ENCODE measurements at regions not wholly inside any gene's neighbourhood (a gene's known extent, or its start where the extent isn't known, plus 50 kb on each side); places are given as distances from the start of the nearest gene placed in this dataset.

DNA sequence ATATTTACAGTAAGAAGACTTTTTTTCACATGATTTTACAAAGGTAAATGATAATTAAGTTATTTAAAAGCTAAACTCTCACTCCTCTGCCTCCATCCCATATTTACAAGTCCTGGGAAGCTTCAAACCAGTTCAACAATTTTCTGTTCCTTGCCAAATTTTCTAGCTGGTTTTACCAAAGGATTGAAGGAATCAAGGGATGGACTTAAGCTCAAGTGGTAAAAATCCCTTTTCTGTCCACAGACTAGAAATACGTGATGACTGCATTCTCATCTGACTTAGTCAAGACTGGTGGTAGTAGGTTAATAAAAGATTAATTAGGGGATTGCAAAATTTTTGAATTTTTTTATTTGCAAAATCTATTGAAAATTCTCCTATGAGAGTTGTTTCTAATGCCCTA is 297.3 kb downstream of the MTX2 start:
- Histone ChIP-seq H3K27ac (ENCODE audit: low read depth, low read length) (no peak overlapping the region), H3K9me3 (ENCODE audit: control insufficient read depth, insufficient read depth, low read length) (no peaks in the 10 kb centered on the region), H3K27me3 (ENCODE audit: control insufficient read depth, insufficient read depth, low read length) (no peaks in the 10 kb centered on the region), H3K4me3 (ENCODE audit: low read depth, low read length) (no peak overlapping the region)
- DNase-seq (ENCODE audit: low read depth, low spot score): no peak
- ChIA-PET POLR2A (interaction anchor here (0.6 kb wide), 1 partner anchor 679 kb away, joined by 11 read pairs; no protein-coding TSS in a partner anchor), CTCF (interaction anchor here (0.5 to 6.4 kb wide), 9 partner anchors 13 to 439 kb away, joined by 3 to 87 read pairs (median 4); no protein-coding TSS in a partner anchor)
- no peak for TF ChIP-seq CTCF (IDR thresholded peaks at IDR 0.05; ENCODE audit: low read depth, low read length)

- CTCF ChIA-PET: interaction anchor here (1.1 to 6.4 kb wide), 7 partner anchors 13 to 440 kb away, joined by 3 to 87 read pairs (median 6); no protein-coding TSS in a partner anchor
- TF ChIP-seq CTCF (IDR thresholded peaks at IDR 0.05; ENCODE audit: low read depth, low read length): no peak
- POLR2A ChIA-PET: interaction anchor here (0.6 kb wide), 1 partner anchor 678 kb away, joined by 11 read pairs; no protein-coding TSS in a partner anchor
Observed at GRCh38 chr2:176566961-176567360, 297.7 kb downstream of the MTX2 start.

GRCh38 chr2:176567361-176567760 is 298.1 kb downstream of the MTX2 start:
- Histone ChIP-seq H3K4me3 (ENCODE audit: low read depth, low read length) (no peak overlapping the region), H3K27me3 (ENCODE audit: control insufficient read depth, insufficient read depth, low read length) (no peaks in the 10 kb centered on the region), H3K27ac (ENCODE audit: low read depth, low read length) (no peak overlapping the region), H3K9me3 (ENCODE audit: control insufficient read depth, insufficient read depth, low read length) (no peaks in the 10 kb centered on the region)
- no peak for DNase-seq (ENCODE audit: low read depth, low spot score)
- POLR2A ChIA-PET: interaction anchor here (0.6 kb wide), 1 partner anchor 678 kb away, joined by 11 read pairs; no protein-coding TSS in a partner anchor
- CTCF ChIA-PET: interaction anchor here (1.1 to 6.4 kb wide), 6 partner anchors 13 to 440 kb away, joined by 3 to 87 read pairs (median 6); no protein-coding TSS in a partner anchor
- TF ChIP-seq CTCF (IDR thresholded peaks at IDR 0.05; ENCODE audit: low read depth, low read length): no peak

More at GRCh38 chr2:176566961-176567360, 297.7 kb downstream of the MTX2 start:
- no peaks in the 10 kb centered on the region for H3K27me3 ChIP-seq (ENCODE audit: control insufficient read depth, insufficient read depth, low read length)
- no peak for DNase-seq (ENCODE audit: low read depth, low spot score)
- no peaks in the 10 kb centered on the region for H3K9me3 ChIP-seq (ENCODE audit: control insufficient read depth, insufficient read depth, low read length)
- H3K27ac ChIP-seq (ENCODE audit: low read depth, low read length): no peak overlapping the region
- no peak overlapping the region for H3K4me3 ChIP-seq (ENCODE audit: low read depth, low read length)

DNA sequence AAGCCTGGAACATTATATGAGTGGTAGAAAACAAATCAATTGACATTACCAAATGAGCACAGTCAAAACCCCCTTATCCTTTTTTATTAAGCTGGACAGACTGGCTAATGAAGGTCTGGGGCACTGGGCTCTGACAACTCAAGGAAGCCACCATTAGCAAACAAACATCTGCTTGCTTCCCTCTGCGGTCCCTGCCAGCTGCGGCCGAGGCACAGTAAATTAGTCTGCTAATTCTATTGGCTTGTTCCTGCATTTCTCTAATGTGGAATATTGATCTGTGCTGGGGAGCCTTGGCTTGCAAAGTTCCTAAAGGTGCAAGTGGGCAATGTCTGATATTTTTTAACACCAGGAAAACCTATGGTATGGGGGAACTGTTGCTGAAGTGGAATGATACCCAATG is 300.3 kb downstream of the MTX2 start:
- no peak overlapping the region for H3K27ac ChIP-seq (ENCODE audit: low read depth, low read length)
- no peak for DNase-seq (ENCODE audit: low read depth, low spot score)
- ChIA-PET CTCF (no interaction called here), POLR2A (no interaction called here)
- TF ChIP-seq CTCF (IDR thresholded peaks at IDR 0.05; ENCODE audit: low read depth, low read length): no peak
- H3K9me3 ChIP-seq (ENCODE audit: control insufficient read depth, insufficient read depth, low read length): no peaks in the 10 kb centered on the region
- H3K4me3 ChIP-seq (ENCODE audit: low read depth, low read length): no peak overlapping the region
- no peaks in the 10 kb centered on the region for H3K27me3 ChIP-seq (ENCODE audit: control insufficient read depth, insufficient read depth, low read length)

DNA sequence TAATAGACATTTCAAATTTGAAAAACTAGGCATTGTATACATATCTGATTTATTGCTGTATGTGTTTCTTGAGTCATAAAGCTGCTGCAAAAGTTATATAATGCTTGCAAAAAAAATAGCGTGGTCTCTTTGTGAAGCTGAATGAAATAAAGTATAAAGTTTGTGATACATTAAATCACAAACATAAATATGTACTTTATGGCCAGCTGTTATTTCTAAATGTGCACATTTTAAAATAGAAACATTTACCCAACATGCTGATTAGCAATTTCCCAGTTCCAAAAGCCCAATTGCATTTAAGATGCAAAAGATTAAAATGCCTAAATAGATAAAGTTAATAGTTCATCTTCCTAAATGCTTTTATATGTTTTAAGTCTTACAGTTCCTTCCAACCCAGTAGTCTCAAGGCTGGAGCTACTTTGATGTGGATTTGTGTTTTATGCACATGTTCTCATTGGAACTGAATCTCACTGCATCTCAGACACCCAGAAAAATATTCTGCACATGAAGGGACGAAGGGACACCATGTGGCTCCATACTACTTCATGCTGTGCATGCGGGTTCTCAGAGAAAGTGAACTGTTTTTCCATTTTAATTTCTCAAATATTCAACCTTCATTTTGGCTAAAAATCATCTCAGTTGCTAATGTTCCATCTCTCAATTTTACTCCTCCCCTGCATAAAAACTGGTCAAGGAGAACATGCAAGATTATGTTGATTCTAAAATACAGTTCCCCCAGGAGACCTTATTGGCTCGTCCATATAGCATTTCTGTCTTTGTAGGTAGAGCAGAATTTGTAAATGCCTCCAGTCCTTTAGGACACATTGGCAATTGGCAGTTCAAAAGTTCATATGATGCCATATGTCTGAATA is 304.6 kb downstream of the MTX2 start:
- no peaks in the 10 kb centered on the region for H3K9me3 ChIP-seq (ENCODE audit: control insufficient read depth, insufficient read depth, low read length)
- POLR2A ChIA-PET: interaction anchor here (0.7 kb wide), 1 partner anchor 45 kb away, joined by 3 read pairs; no protein-coding TSS in a partner anchor
- CTCF ChIA-PET: interaction anchor here (1.9 kb wide), 1 partner anchor 19 kb away, joined by 15 read pairs; no protein-coding TSS in a partner anchor
- DNase-seq (ENCODE audit: low read depth, low spot score): no peak
- peaks cover 6% of the 10 kb centered on the region for H3K27me3 ChIP-seq (ENCODE audit: control insufficient read depth, insufficient read depth, low read length)
- no peak for TF ChIP-seq CTCF (IDR thresholded peaks at IDR 0.05; ENCODE audit: low read depth, low read length)
- H3K27ac ChIP-seq (ENCODE audit: low read depth, low read length): no peak overlapping the region
- H3K4me3 ChIP-seq (ENCODE audit: low read depth, low read length): no peak overlapping the region

All from AG04450 (cell line).